Adrenal gland (tissue), 9 donors: ENCODE measurements at regions not wholly inside any gene's neighbourhood (a gene's known extent, or its start where the extent isn't known, plus 50 kb on each side); places are given as distances from the start of the nearest gene placed in this dataset.

Source experiments
- DNase-seq, 7 donors: peaks; one replicate each; pipeline ENCODE4 v3.0.0-alpha.2; 2019 to 2020
- H3K27ac ChIP-seq, 5 donors: fragments of 200-600 bp; sonication (generic) in 4 of 5; 1 replicate in 3 of 5; 2 replicates in 2 of 5; pipeline versions ENCODE4 v1.5.1 to v1.8.0; 2016 to 2020; ENCODE audit warnings: mild to moderate bottlenecking in 1 of 5
- H3K27me3 ChIP-seq: fragments of 200-600 bp; 2 replicates; pipeline ENCODE4 v1.8.0; 2021
- H3K36me3 ChIP-seq, 2 donors: fragments of 200-600 bp; replicated peaks in 1 of 2; 1 replicate in 1 of 2; 2 replicates in 1 of 2; pipeline versions ENCODE4 v1.5.1 to v1.8.0; 2018 to 2022
- H3K4me1 ChIP-seq, 2 donors: fragments of 200-600 bp; replicated peaks in 1 of 2; 1 replicate in 1 of 2; 2 replicates in 1 of 2; pipeline versions ENCODE4 v1.5.1 to v1.8.0; 2018 to 2021
- H3K4me3 ChIP-seq, 4 donors: fragments of 200-600 bp; sonication (generic) in 3 of 4; one replicate each; pipeline ENCODE4 v1.5.1; 2016 to 2018
- H3K9me3 ChIP-seq, 3 donors: fragments of 200-600 bp; sonication (generic) in 1 of 3; replicated peaks in 1 of 3; 1 replicate in 2 of 3; 2 replicates in 1 of 3; pipeline versions ENCODE4 v1.5.1 to v1.8.0; 2016 to 2021
- CTCF ChIP-seq, 6 experiments: fragments of 450-650 bp in 4 of 6; fragments of 200-600 bp in 2 of 6; sonication (generic) in 1 of 6; IDR thresholded peaks; 1 replicate in 5 of 6; 2 replicates in 1 of 6; pipeline versions ENCODE4 v1.5.1 to v1.8.0; 2016 to 2021; ENCODE audit warnings: antibody characterized with exemption in 6 of 6, mild to moderate bottlenecking in 2 of 6, moderate library complexity in 1 of 6
- POLR2A ChIP-seq, 2 donors: fragments of 450-650 bp; IDR thresholded peaks; one replicate each; pipeline ENCODE4 v1.6.1; 2017; ENCODE audit warnings: antibody characterized with exemption in 2 of 2, mild to moderate bottlenecking in 2 of 2, moderate library complexity in 1 of 2
- WGBS, 4 donors: extraction: QIAGEN DNeasy Blood & Tissue Kit in 2 of 4; methylation state at CpG; one replicate each; pipeline versions ENCODE4 v1.1.5 to v1.1.7; 2013 to 2017; 5-methylcytosine and 5-hydroxymethylcytosine counted together
- intact Hi-C, 2 donors: fragments of 100-400 bp; cut with DNase I; formaldehyde crosslinking; loops; one replicate each; pipeline versions ENCODE4 v1.14.1 to v1.15.0; 2022 to 2023
- donor health status: healthy with polysubstance abuse.
- donor health status: Bipolar disorder and iron deficiency.
- donor health status: DM: yes; HTN: yes; CAD: no.
- donor health status: DM: no; HTN: no; CAD: no.
- donor health status: DM: no; HTN: no; CAD: no.

DNA sequence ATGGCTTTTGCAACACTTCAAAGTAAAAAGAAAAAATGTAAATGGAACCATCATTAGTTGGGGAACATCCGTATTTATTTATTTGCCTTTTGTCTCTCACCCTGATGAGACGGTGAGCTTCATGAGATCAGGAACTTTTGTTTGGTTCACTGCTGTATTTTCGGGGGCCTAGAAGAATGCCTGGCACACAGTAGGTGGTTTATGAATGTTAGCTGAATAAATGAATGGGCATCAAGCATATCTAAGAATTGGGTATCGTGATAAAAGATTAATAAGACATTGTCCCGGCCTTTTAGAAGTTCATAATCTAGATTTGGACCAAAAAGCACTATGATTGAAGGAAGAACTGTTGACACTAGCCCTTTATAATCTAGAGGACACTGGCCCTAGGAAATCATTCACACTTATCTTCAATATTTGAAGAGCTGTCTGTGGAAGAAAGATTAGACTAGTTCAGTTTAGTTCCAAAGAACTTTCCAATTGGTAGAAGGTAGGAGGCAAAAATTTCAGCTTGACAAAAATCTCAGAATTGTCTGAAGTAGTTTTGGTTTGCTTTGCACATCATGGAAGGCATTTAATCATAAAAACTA is 70.3 kb upstream of the CD83 start:
- Histone ChIP-seq H3K4me1 (no peaks in the 10 kb centered on the region), H3K4me3 (no peak overlapping the region), H3K36me3 (no peaks in the 10 kb centered on the region), H3K9me3 (no peaks in the 10 kb centered on the region), H3K27ac (no peak overlapping the region), H3K27me3 (peaks cover 40% of the 10 kb centered on the region)
- intact Hi-C loops: loop anchor here in 1 of 2 donors (10.0 kb wide), 1 partner anchor 122 kb away; the partner anchor contains the start of gene RNF182
- 63 to 75% (median 70%) methylated on average over 5 of the region's 5 CpGs for WGBS, 4 donors
- no peak for TF ChIP-seq CTCF (IDR thresholded peaks at IDR 0.05)
- TF ChIP-seq POLR2A (IDR thresholded peaks at IDR 0.05): no peak
- DNase-seq: no peak

GRCh38 chr6:14048837-14049236 is 68.7 kb upstream of the CD83 start:
- no peak for DNase-seq
- 37 to 50% (median 45%) methylated on average over 3 of the region's 3 CpGs for WGBS, 4 donors
- TF ChIP-seq CTCF (IDR thresholded peaks at IDR 0.05): no peak
- no peak for TF ChIP-seq POLR2A (IDR thresholded peaks at IDR 0.05)
- Histone ChIP-seq H3K9me3 (no peaks in the 10 kb centered on the region), H3K27ac (no peak overlapping the region), H3K4me3 (no peak overlapping the region), H3K36me3 (no peaks in the 10 kb centered on the region), H3K4me1 (no peaks in the 10 kb centered on the region), H3K27me3 (peaks cover 40% of the 10 kb centered on the region)
- intact Hi-C loops: loop anchor here in 1 of 2 donors (10.0 kb wide), 1 partner anchor 124 kb away; the partner anchor contains the start of gene RNF182

DNA sequence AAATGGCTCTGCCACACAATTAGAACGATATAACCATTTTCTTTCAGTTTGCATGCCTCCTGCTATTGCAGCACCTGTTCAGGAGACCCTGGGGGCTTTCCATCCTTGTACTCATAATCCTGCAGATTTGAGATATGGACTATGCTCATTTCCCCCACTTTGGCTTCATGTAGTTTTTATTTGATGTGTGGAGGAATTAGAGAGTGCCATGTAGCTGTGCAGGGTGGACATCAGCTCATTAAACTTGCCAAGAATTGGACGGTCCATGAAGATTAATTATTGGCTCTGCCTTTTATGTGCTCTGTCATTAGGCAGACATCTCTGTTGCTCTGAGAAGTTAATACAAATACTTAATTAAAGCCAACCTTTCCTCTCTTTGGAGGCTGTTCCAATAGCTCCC is 66.2 kb upstream of the CD83 start:
- Histone ChIP-seq H3K36me3 (no peaks in the 10 kb centered on the region), H3K27ac (no peak overlapping the region), H3K9me3 (no peaks in the 10 kb centered on the region), H3K27me3 (peaks cover 20% of the 10 kb centered on the region), H3K4me3 (no peak overlapping the region), H3K4me1 (no peaks in the 10 kb centered on the region)
- TF ChIP-seq POLR2A (IDR thresholded peaks at IDR 0.05) (no peak), CTCF (IDR thresholded peaks at IDR 0.05) (no peak)
- DNase-seq: no peak
- 51 to 69% (median 63%) methylated on average over 2 of the region's 2 CpGs for WGBS, 4 donors
- intact Hi-C loops: loop anchor here in 1 of 2 donors (10.0 kb wide), 1 partner anchor 257 kb away; no protein-coding TSS in a partner anchor

DNA sequence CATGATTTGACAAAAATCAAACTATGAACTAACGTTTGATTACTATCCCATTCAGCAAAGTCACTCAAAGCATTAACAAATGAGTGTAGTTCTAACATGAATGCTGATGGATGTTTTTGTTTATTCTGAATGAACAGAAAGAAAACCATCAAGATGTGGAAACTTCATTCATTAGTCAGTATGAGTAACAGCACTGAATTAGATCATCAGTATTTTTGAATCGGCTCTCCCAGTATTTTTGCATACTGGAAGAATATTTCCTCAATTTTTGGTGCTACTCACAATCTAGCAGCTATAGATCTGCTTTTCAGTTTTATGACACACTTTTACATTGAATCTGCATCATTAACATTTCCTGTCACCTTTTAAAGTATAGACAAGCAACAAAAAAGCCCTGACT is 63.8 kb upstream of the CD83 start:
- intact Hi-C loops: loop anchor here in 1 of 2 donors (10.0 kb wide), 1 partner anchor 259 kb away; no protein-coding TSS in a partner anchor
- H3K27ac ChIP-seq: no peak overlapping the region
- TF ChIP-seq POLR2A (IDR thresholded peaks at IDR 0.05) (no peak), CTCF (IDR thresholded peaks at IDR 0.05) (no peak)
- peaks cover 17% of the 10 kb centered on the region for H3K27me3 ChIP-seq
- H3K36me3 ChIP-seq: no peaks in the 10 kb centered on the region
- H3K9me3 ChIP-seq: no peaks in the 10 kb centered on the region
- H3K4me1 ChIP-seq: no peaks in the 10 kb centered on the region
- 68 to 78% (median 70%) methylated on average over 2 of the region's 2 CpGs for WGBS, 4 donors
- no peak overlapping the region for H3K4me3 ChIP-seq
- DNase-seq: no peak
